H1 (cell line): ENCODE measurements at regions not wholly inside any gene's neighbourhood (a gene's known extent, or its start where the extent isn't known, plus 50 kb on each side); places are given as distances from the start of the nearest gene placed in this dataset.

Experiments used
- ASH2L ChIP-seq: fragments of 200-600, 300-600 bp; sonication (generic); IDR thresholded peaks from one replicate; pipeline ENCODE4 v1.7.1; 2017; ENCODE audit warnings: low read length
- BCL11A ChIP-seq, 2 experiments: IDR thresholded peaks; one replicate each; pipeline ENCODE4 v1.6.1; 2011; ENCODE audit warnings: low read depth in 2 of 2, low read length in 2 of 2, mild to moderate bottlenecking in 2 of 2
- BRCA1 ChIP-seq: IDR thresholded peaks from 2 replicates; pipeline ENCODE4 v1.6.1; 2012; ENCODE audit warnings: low read depth, low read length, improper control_type of control experiment
- CEBPB ChIP-seq: IDR thresholded peaks from 2 replicates; pipeline ENCODE4 v1.6.1; 2012; ENCODE audit warnings: low read depth, low read length
- CHD1 ChIP-seq: IDR thresholded peaks from 2 replicates; pipeline ENCODE4 v1.6.1; 2012; ENCODE audit warnings: low read depth, low read length, improper control_type of control experiment
- HDAC2 ChIP-seq, 2 experiments: fragments of 300-600 bp in 1 of 2; sonication (generic) in 1 of 2; IDR thresholded peaks; 2 replicates each; pipeline ENCODE4 v1.6.1; 2011 to 2012; ENCODE audit warnings: low read depth in 2 of 2, low read length in 2 of 2, mild to moderate bottlenecking in 2 of 2, moderate library complexity in 2 of 2, borderline replicate concordance in 1 of 2, inconsistent platforms in 1 of 2
- MAFK ChIP-seq: IDR thresholded peaks from 2 replicates; pipeline ENCODE4 v1.6.1; 2012; ENCODE audit warnings: low read depth, mild to moderate bottlenecking, improper control_type of control experiment, low read length
- NRF1 ChIP-seq: IDR thresholded peaks from 2 replicates; pipeline ENCODE4 v1.6.1; 2011; ENCODE audit warnings: mild to moderate bottlenecking, low read depth, low read length, improper control_type of control experiment
- RBBP5 ChIP-seq: IDR thresholded peaks from 2 replicates; pipeline ENCODE4 v1.7.1; 2012; ENCODE audit warnings: low read depth, mild to moderate bottlenecking, inconsistent platforms, low read length, moderate library complexity, borderline replicate concordance
- RFX5 ChIP-seq: IDR thresholded peaks from 2 replicates; pipeline ENCODE4 v1.6.1; 2011; ENCODE audit warnings: low read depth, low read length, improper control_type of control experiment, borderline replicate concordance
- SP2 ChIP-seq: IDR thresholded peaks from 2 replicates; pipeline ENCODE4 v1.6.1; 2012; ENCODE audit warnings: mild to moderate bottlenecking, low read length, inconsistent platforms
- SRF ChIP-seq: IDR thresholded peaks from 2 replicates; pipeline ENCODE4 v1.6.1; 2011; ENCODE audit warnings: mild to moderate bottlenecking, low read depth, low read length, moderate library complexity
- TEAD4 ChIP-seq: IDR thresholded peaks from 2 replicates; pipeline ENCODE4 v1.6.1; 2012; ENCODE audit warnings: low read depth, low read length, inconsistent platforms, mixed read lengths
- TF ChIP-seq, protein P1 (sequence below): fragments of 300-600 bp; sonication (generic); IDR thresholded peaks from 2 replicates; pipeline ENCODE4 v1.7.1; 2012; ENCODE audit warnings: low read length, moderate library complexity, mild to moderate bottlenecking, inconsistent platforms; ENCODE audit not compliant: insufficient replicate concordance

DNA sequence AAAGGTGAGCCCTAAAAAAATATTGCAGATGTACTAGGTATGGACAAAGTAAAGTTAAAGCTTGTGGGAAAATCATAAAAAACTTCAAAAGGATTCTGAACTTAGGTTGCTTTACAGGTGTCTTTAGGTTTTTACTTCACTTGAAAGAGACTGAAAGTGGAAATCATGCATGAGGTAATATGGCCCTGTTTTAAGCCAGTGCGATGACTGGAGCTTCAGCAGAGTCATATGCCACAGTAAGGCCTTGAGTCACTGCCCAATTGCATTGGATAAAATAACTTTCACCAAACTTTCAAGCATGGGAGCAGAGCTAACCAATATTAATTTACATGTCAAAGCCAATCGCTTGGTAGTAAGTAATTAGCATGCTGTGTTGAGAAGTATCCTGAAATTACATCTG lies 63.9 kb upstream of the TMEM260 start (continued):
- TF ChIP-seq, protein P1, sequence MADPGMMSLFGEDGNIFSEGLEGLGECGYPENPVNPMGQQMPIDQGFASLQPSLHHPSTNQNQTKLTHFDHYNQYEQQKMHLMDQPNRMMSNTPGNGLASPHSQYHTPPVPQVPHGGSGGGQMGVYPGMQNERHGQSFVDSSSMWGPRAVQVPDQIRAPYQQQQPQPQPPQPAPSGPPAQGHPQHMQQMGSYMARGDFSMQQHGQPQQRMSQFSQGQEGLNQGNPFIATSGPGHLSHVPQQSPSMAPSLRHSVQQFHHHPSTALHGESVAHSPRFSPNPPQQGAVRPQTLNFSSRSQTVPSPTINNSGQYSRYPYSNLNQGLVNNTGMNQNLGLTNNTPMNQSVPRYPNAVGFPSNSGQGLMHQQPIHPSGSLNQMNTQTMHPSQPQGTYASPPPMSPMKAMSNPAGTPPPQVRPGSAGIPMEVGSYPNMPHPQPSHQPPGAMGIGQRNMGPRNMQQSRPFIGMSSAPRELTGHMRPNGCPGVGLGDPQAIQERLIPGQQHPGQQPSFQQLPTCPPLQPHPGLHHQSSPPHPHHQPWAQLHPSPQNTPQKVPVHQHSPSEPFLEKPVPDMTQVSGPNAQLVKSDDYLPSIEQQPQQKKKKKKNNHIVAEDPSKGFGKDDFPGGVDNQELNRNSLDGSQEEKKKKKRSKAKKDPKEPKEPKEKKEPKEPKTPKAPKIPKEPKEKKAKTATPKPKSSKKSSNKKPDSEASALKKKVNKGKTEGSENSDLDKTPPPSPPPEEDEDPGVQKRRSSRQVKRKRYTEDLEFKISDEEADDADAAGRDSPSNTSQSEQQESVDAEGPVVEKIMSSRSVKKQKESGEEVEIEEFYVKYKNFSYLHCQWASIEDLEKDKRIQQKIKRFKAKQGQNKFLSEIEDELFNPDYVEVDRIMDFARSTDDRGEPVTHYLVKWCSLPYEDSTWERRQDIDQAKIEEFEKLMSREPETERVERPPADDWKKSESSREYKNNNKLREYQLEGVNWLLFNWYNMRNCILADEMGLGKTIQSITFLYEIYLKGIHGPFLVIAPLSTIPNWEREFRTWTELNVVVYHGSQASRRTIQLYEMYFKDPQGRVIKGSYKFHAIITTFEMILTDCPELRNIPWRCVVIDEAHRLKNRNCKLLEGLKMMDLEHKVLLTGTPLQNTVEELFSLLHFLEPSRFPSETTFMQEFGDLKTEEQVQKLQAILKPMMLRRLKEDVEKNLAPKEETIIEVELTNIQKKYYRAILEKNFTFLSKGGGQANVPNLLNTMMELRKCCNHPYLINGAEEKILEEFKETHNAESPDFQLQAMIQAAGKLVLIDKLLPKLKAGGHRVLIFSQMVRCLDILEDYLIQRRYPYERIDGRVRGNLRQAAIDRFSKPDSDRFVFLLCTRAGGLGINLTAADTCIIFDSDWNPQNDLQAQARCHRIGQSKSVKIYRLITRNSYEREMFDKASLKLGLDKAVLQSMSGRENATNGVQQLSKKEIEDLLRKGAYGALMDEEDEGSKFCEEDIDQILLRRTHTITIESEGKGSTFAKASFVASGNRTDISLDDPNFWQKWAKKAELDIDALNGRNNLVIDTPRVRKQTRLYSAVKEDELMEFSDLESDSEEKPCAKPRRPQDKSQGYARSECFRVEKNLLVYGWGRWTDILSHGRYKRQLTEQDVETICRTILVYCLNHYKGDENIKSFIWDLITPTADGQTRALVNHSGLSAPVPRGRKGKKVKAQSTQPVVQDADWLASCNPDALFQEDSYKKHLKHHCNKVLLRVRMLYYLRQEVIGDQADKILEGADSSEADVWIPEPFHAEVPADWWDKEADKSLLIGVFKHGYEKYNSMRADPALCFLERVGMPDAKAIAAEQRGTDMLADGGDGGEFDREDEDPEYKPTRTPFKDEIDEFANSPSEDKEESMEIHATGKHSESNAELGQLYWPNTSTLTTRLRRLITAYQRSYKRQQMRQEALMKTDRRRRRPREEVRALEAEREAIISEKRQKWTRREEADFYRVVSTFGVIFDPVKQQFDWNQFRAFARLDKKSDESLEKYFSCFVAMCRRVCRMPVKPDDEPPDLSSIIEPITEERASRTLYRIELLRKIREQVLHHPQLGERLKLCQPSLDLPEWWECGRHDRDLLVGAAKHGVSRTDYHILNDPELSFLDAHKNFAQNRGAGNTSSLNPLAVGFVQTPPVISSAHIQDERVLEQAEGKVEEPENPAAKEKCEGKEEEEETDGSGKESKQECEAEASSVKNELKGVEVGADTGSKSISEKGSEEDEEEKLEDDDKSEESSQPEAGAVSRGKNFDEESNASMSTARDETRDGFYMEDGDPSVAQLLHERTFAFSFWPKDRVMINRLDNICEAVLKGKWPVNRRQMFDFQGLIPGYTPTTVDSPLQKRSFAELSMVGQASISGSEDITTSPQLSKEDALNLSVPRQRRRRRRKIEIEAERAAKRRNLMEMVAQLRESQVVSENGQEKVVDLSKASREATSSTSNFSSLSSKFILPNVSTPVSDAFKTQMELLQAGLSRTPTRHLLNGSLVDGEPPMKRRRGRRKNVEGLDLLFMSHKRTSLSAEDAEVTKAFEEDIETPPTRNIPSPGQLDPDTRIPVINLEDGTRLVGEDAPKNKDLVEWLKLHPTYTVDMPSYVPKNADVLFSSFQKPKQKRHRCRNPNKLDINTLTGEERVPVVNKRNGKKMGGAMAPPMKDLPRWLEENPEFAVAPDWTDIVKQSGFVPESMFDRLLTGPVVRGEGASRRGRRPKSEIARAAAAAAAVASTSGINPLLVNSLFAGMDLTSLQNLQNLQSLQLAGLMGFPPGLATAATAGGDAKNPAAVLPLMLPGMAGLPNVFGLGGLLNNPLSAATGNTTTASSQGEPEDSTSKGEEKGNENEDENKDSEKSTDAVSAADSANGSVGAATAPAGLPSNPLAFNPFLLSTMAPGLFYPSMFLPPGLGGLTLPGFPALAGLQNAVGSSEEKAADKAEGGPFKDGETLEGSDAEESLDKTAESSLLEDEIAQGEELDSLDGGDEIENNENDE = no peak
- TF ChIP-seq SRF (no peak), BCL11A (IDR thresholded peaks at IDR 0.05; ENCODE audit: low read depth in 2 of 2, low read length in 2 of 2) (no peak), MAFK (no peak), TEAD4 (no peak), CEBPB (no peak), BRCA1 (no peak), SP2 (no peak), RBBP5 (no peak), ASH2L (no peak), CHD1 (no peak), RFX5 (no peak), NRF1 (no peak), HDAC2 (IDR thresholded peaks at IDR 0.05; ENCODE audit: borderline replicate concordance in 1 of 2, low read depth in 2 of 2, low read length in 2 of 2) (no peak)
